PC-9 (cell line): ENCODE measurements at regions not wholly inside any gene's neighbourhood (a gene's known extent, or its start where the extent isn't known, plus 50 kb on each side); places are given as distances from the start of the nearest gene placed in this dataset.

ENCODE experiments used
- BruUV-seq: library from RNA; stranded (reverse); fragments of 400-500 nt; replicated peaks from 2 replicates; lab custom pipeline; 2021; lab: Mats Ljungman, UMichigan
- CTCF ChIA-PET: fragments of 300-600 bp; sonication (Branson Sonifier 250); formaldehyde crosslinking; loops from one replicate; lab custom pipeline; 2022; ENCODE audit warnings: antibody characterized with exemption; lab: Charles Lee
- POLR2A ChIA-PET: fragments of 300-600 bp; sonication (Branson Sonifier 250); formaldehyde crosslinking; loops from one replicate; lab custom pipeline; 2022; ENCODE audit warnings: antibody characterized with exemption; ENCODE audit not compliant: unreplicated experiment; lab: Charles Lee
- DNase-seq, 2 experiments: peaks; one replicate each; pipeline versions ENCODE4 v3.0.0 to v3.0.0-alpha.2; 2015 to 2022; ENCODE audit warnings: mixed read lengths in 1 of 2
- H2AFZ ChIP-seq: fragments of 200-600 bp; sonication (generic); 2 replicates; pipeline ENCODE4 v1.8.1; 2017; ENCODE audit warnings: antibody characterized with exemption
- H3F3A ChIP-seq: fragments of 200-600 bp; sonication (generic); 2 replicates; pipeline ENCODE4 v1.8.1; 2017; ENCODE audit warnings: antibody characterized with exemption, mild to moderate bottlenecking, low read depth; ENCODE audit not compliant: insufficient read depth
- H3K27ac ChIP-seq: fragments of 200-600 bp; sonication (generic); 2 replicates; pipeline ENCODE4 v1.6.1; 2016; ENCODE audit warnings: mixed run types
- H3K27me3 ChIP-seq: fragments of 200-600 bp; sonication (generic); 2 replicates; pipeline ENCODE4 v1.6.1; 2016; ENCODE audit warnings: low read depth, mixed run types; ENCODE audit not compliant: insufficient read depth
- H3K36me3 ChIP-seq: fragments of 200-600 bp; sonication (generic); 2 replicates; pipeline ENCODE4 v1.6.1; 2016; ENCODE audit warnings: low read depth, mixed run types
- H3K4me1 ChIP-seq: fragments of 200-600 bp; sonication (generic); replicated peaks from 2 replicates; pipeline ENCODE4 v1.6.1; 2016; ENCODE audit warnings: mixed run types; ENCODE audit not compliant: insufficient read depth
- H3K4me2 ChIP-seq: fragments of 200-600 bp; sonication (generic); 2 replicates; pipeline ENCODE4 v1.6.1; 2017; ENCODE audit warnings: mixed run types
- H3K4me3 ChIP-seq: fragments of 200-600 bp; sonication (generic); 2 replicates; pipeline ENCODE4 v1.6.1; 2016; ENCODE audit warnings: mixed run types
- H3K79me2 ChIP-seq: fragments of 200-600 bp; sonication (generic); 2 replicates; pipeline ENCODE4 v1.6.1; 2017; ENCODE audit warnings: low read depth, mixed run types
- H3K9me2 ChIP-seq: fragments of 200-600 bp; sonication (generic); 2 replicates; pipeline ENCODE4 v1.8.1; 2017; ENCODE audit warnings: mild to moderate bottlenecking; ENCODE audit not compliant: insufficient read depth
- H3K9me3 ChIP-seq: fragments of 200-600 bp; sonication (generic); 2 replicates; pipeline ENCODE4 v1.8.1; 2016; ENCODE audit warnings: low read depth; ENCODE audit not compliant: insufficient read depth
- H4K20me1 ChIP-seq: fragments of 200-600 bp; sonication (generic); 2 replicates; pipeline ENCODE4 v1.8.1; 2017; ENCODE audit not compliant: insufficient read depth
- EZH2 ChIP-seq: fragments of 200-600 bp; sonication (generic); IDR thresholded peaks from 2 replicates; pipeline ENCODE4 v1.8.0; 2017; ENCODE audit warnings: antibody characterized with exemption, low read depth
- intact Hi-C: fragments of 100-400 bp; cut with micrococcal nuclease; formaldehyde crosslinking; loops from one replicate; pipeline ENCODE4 v1.10.0; 2022; ENCODE audit not compliant: unreplicated experiment
- TF ChIP-seq, protein P1 (sequence below): fragments of 200-600 bp; sonication (generic); conservative IDR thresholded peaks from 2 replicates; pipeline ENCODE4 v1.6.1; 2017; ENCODE audit warnings: mixed run types, antibody characterized with exemption, mild to moderate bottlenecking, moderate library complexity

- intact Hi-C loops, result no loop called here
- H2AFZ ChIP-seq, result no peak overlapping the region
- no peaks in the 10 kb centered on the region for H3K9me2 ChIP-seq
- ChIA-PET POLR2A (no interaction called here), CTCF (no interaction called here)
- H3K79me2 ChIP-seq, result no peaks in the 10 kb centered on the region
- H3F3A ChIP-seq, result no peaks in the 10 kb centered on the region
- no TSS peak for BruUV-seq
- H3K9me3 ChIP-seq, result no peaks in the 10 kb centered on the region
- H3K4me2 ChIP-seq, result no peak overlapping the region
- no peak for DNase-seq
- H3K4me3 ChIP-seq, result no peak overlapping the region
- H3K27ac ChIP-seq, result no peak overlapping the region
- no peaks in the 10 kb centered on the region for H4K20me1 ChIP-seq
- H3K27me3 ChIP-seq, result no peaks in the 10 kb centered on the region
- H3K4me1 ChIP-seq, result no peaks in the 10 kb centered on the region
- no peaks in the 10 kb centered on the region for H3K36me3 ChIP-seq
- TF ChIP-seq, protein P1, sequence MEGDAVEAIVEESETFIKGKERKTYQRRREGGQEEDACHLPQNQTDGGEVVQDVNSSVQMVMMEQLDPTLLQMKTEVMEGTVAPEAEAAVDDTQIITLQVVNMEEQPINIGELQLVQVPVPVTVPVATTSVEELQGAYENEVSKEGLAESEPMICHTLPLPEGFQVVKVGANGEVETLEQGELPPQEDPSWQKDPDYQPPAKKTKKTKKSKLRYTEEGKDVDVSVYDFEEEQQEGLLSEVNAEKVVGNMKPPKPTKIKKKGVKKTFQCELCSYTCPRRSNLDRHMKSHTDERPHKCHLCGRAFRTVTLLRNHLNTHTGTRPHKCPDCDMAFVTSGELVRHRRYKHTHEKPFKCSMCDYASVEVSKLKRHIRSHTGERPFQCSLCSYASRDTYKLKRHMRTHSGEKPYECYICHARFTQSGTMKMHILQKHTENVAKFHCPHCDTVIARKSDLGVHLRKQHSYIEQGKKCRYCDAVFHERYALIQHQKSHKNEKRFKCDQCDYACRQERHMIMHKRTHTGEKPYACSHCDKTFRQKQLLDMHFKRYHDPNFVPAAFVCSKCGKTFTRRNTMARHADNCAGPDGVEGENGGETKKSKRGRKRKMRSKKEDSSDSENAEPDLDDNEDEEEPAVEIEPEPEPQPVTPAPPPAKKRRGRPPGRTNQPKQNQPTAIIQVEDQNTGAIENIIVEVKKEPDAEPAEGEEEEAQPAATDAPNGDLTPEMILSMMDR, result no peak
- no peak for TF ChIP-seq EZH2
These were observed 379.7 kb downstream of the OLFM4 start for GRCh38 chr13:53408306-53408705.

GRCh38 chr13:53408847-53409568, 380.4 kb downstream of the OLFM4 start:
- POLR2A ChIA-PET, result no interaction called here
- Histone ChIP-seq H3K36me3 (no peaks in the 10 kb centered on the region), H3K79me2 (no peaks in the 10 kb centered on the region), H4K20me1 (no peaks in the 10 kb centered on the region), H3F3A (no peaks in the 10 kb centered on the region), H3K4me1 (no peaks in the 10 kb centered on the region), H3K4me3 (no peak overlapping the region), H3K27ac (no peak overlapping the region), H3K9me3 (no peaks in the 10 kb centered on the region), H3K9me2 (no peaks in the 10 kb centered on the region), H3K27me3 (no peaks in the 10 kb centered on the region), H2AFZ (no peak overlapping the region), H3K4me2 (no peak overlapping the region)
- DNase-seq, result no peak
- no peak for TF ChIP-seq EZH2
- TF ChIP-seq, protein P1, result no peak
- CTCF ChIA-PET, result no interaction called here
- intact Hi-C loops, result no loop called here
- no TSS peak for BruUV-seq

DNA sequence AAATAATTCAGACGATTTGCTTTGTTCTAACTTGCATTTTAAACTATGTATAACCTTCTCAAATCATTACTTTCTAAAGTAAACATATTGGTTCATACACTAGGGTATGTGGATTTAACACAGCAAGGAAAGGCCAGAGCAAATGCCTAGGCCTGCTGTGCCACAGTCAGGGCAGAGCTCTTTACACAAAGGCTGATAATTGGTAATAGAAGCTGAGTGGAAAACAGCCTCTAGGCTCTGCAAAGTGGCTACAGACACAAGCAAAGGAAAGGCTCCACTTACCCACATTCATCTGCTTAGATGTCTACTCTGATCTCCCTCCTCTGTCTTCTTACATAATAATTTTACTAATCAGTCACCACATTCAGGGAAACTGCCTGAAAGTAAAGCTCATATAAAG, 382.9 kb downstream of the OLFM4 start:
- no peak for DNase-seq
- TF ChIP-seq, protein P1, result no peak
- no peak for TF ChIP-seq EZH2
- no peak overlapping the region for H2AFZ ChIP-seq
- no peak overlapping the region for H3K4me3 ChIP-seq
- no peaks in the 10 kb centered on the region for H3K36me3 ChIP-seq
- BruUV-seq, result no TSS peak
- no peaks in the 10 kb centered on the region for H4K20me1 ChIP-seq
- H3K27ac ChIP-seq, result no peak overlapping the region
- H3F3A ChIP-seq, result no peaks in the 10 kb centered on the region
- ChIA-PET CTCF (no interaction called here), POLR2A (no interaction called here)
- no peaks in the 10 kb centered on the region for H3K9me3 ChIP-seq
- H3K4me2 ChIP-seq, result no peak overlapping the region
- no peaks in the 10 kb centered on the region for H3K79me2 ChIP-seq
- no peaks in the 10 kb centered on the region for H3K9me2 ChIP-seq
- no peaks in the 10 kb centered on the region for H3K27me3 ChIP-seq
- intact Hi-C loops, result no loop called here
- H3K4me1 ChIP-seq, result no peaks in the 10 kb centered on the region
